ENCODE measurements at regions not wholly inside any gene's neighbourhood (a gene's known extent, or its start where the extent isn't known, plus 50 kb on each side); places are given as distances from the start of the nearest gene placed in this dataset.

GRCh38 chr10:83562381-83562780 lies 576.9 kb upstream of the GHITM start:
- no peaks in the 10 kb centered on the region for H3K36me3 ChIP-seq (ENCODE audit: insufficient read depth)
- H3K4me2 ChIP-seq, result no peak overlapping the region
- no peaks in the 10 kb centered on the region for H3K79me2 ChIP-seq (ENCODE audit: insufficient read depth, low read depth)
- H2AFZ ChIP-seq (ENCODE audit: low read depth), result no peak overlapping the region
- no peaks in the 10 kb centered on the region for H3K27me3 ChIP-seq (ENCODE audit: insufficient read depth, low read depth)
- no peaks in the 10 kb centered on the region for H4K20me1 ChIP-seq (ENCODE audit: insufficient read depth)
- H3K27ac ChIP-seq, result no peak overlapping the region
- H3K9ac ChIP-seq, result no peak overlapping the region
- H3K4me1 ChIP-seq (ENCODE audit: low read depth, poor library complexity, severe bottlenecking), result no peaks in the 10 kb centered on the region
- TF ChIP-seq CTCF (conservative IDR thresholded peaks at IDR 0.05; ENCODE audit: low read depth, low read length), result no peak
- no peak overlapping the region for H3K4me3 ChIP-seq (IDR thresholded peaks at IDR 0.05; ENCODE audit: insufficient read depth, low read depth, low read length)

- H3K4me3 ChIP-seq (IDR thresholded peaks at IDR 0.05; ENCODE audit: insufficient read depth, low read depth, low read length), result no peak overlapping the region
- no peaks in the 10 kb centered on the region for H4K20me1 ChIP-seq (ENCODE audit: insufficient read depth)
- no peaks in the 10 kb centered on the region for H3K36me3 ChIP-seq (ENCODE audit: insufficient read depth)
- no peak overlapping the region for H3K27ac ChIP-seq
- no peaks in the 10 kb centered on the region for H3K27me3 ChIP-seq (ENCODE audit: insufficient read depth, low read depth)
- no peaks in the 10 kb centered on the region for H3K79me2 ChIP-seq (ENCODE audit: insufficient read depth, low read depth)
- no peak overlapping the region for H3K9ac ChIP-seq
- H3K4me2 ChIP-seq, result no peak overlapping the region
- no peaks in the 10 kb centered on the region for H3K4me1 ChIP-seq (ENCODE audit: low read depth, poor library complexity, severe bottlenecking)
- no peak for TF ChIP-seq CTCF (conservative IDR thresholded peaks at IDR 0.05; ENCODE audit: low read depth, low read length)
- no peak overlapping the region for H2AFZ ChIP-seq (ENCODE audit: low read depth)
Observed at GRCh38 chr10:83564889-83565588, 574.3 kb upstream of the GHITM start.

GRCh38 chr10:83572036-83572435 lies 567.3 kb upstream of the GHITM start:
- H3K36me3 ChIP-seq (ENCODE audit: insufficient read depth), result no peaks in the 10 kb centered on the region
- H3K27me3 ChIP-seq (ENCODE audit: insufficient read depth, low read depth), result no peaks in the 10 kb centered on the region
- no peak overlapping the region for H3K9ac ChIP-seq
- H3K4me2 ChIP-seq, result no peak overlapping the region
- no peak overlapping the region for H3K4me3 ChIP-seq (IDR thresholded peaks at IDR 0.05; ENCODE audit: insufficient read depth, low read depth, low read length)
- H3K27ac ChIP-seq, result no peak overlapping the region
- H3K4me1 ChIP-seq (ENCODE audit: low read depth, poor library complexity, severe bottlenecking), result no peaks in the 10 kb centered on the region
- H2AFZ ChIP-seq (ENCODE audit: low read depth), result no peak overlapping the region
- H3K79me2 ChIP-seq (ENCODE audit: insufficient read depth, low read depth), result no peaks in the 10 kb centered on the region
- no peaks in the 10 kb centered on the region for H4K20me1 ChIP-seq (ENCODE audit: insufficient read depth)
- no peak for TF ChIP-seq CTCF (conservative IDR thresholded peaks at IDR 0.05; ENCODE audit: low read depth, low read length)

GRCh38 chr10:83574770-83575169 lies 564.5 kb upstream of the GHITM start:
- no peak for TF ChIP-seq CTCF (conservative IDR thresholded peaks at IDR 0.05; ENCODE audit: low read depth, low read length)
- Histone ChIP-seq H2AFZ (ENCODE audit: low read depth) (no peak overlapping the region), H3K4me1 (ENCODE audit: low read depth, poor library complexity, severe bottlenecking) (no peaks in the 10 kb centered on the region), H3K9ac (no peak overlapping the region), H3K27ac (no peak overlapping the region), H3K4me2 (no peak overlapping the region), H3K36me3 (ENCODE audit: insufficient read depth) (no peaks in the 10 kb centered on the region), H3K79me2 (ENCODE audit: insufficient read depth, low read depth) (no peaks in the 10 kb centered on the region), H4K20me1 (ENCODE audit: insufficient read depth) (no peaks in the 10 kb centered on the region), H3K27me3 (ENCODE audit: insufficient read depth, low read depth) (no peaks in the 10 kb centered on the region), H3K4me3 (IDR thresholded peaks at IDR 0.05; ENCODE audit: insufficient read depth, low read depth, low read length) (no peak overlapping the region)

Data from KMS-11 (cell line).